Aorta (tissue), 5 donors: ENCODE measurements at regions not wholly inside any gene's neighbourhood (a gene's known extent, or its start where the extent isn't known, plus 50 kb on each side); places are given as distances from the start of the nearest gene placed in this dataset.

Experiments
- ATAC-seq: fragments of 200-7000 bp; cut with Tn5 transposase; one replicate; pipeline ENCODE4 v1.9.1; 2022; ENCODE audit warnings: moderate library complexity; ENCODE audit not compliant: low FRiP score
- DNase-seq, 2 donors: peaks; one replicate each; pipeline ENCODE4 v3.0.0-alpha.2; 2020
- H3K27ac ChIP-seq, 2 donors: one replicate each; pipeline ENCODE4 v1.5.1; 2013; ENCODE audit warnings: low read length in 2 of 2, mild to moderate bottlenecking in 2 of 2, moderate library complexity in 2 of 2, control low read depth in 1 of 2, inconsistent platforms in 1 of 2, low read depth in 1 of 2
- H3K27me3 ChIP-seq, 2 donors: one replicate each; pipeline ENCODE4 v1.6.1; 2013; ENCODE audit warnings: control low read depth in 1 of 2, low read length in 1 of 2, mild to moderate bottlenecking in 1 of 2, moderate library complexity in 1 of 2; ENCODE audit not compliant: insufficient read depth in 2 of 2, control insufficient read depth in 1 of 2
- H3K36me3 ChIP-seq, 2 donors: one replicate each; pipeline ENCODE4 v1.6.1; 2013; ENCODE audit warnings: control low read depth in 1 of 2, low read length in 1 of 2, mild to moderate bottlenecking in 1 of 2; ENCODE audit not compliant: insufficient read depth in 2 of 2, control insufficient read depth in 1 of 2
- H3K4me1 ChIP-seq, 2 donors: one replicate each; pipeline ENCODE4 v1.6.1; 2013; ENCODE audit warnings: low read length in 2 of 2, control low read depth in 1 of 2, mild to moderate bottlenecking in 1 of 2, moderate library complexity in 1 of 2; ENCODE audit not compliant: insufficient read depth in 2 of 2, control insufficient read depth in 1 of 2
- H3K4me3 ChIP-seq, 2 donors: one replicate each; pipeline ENCODE4 v1.5.1; 2013; ENCODE audit warnings: low read length in 2 of 2, control low read depth in 1 of 2, mild to moderate bottlenecking in 1 of 2
- H3K9me3 ChIP-seq: one replicate; pipeline ENCODE4 v1.6.1; 2013; ENCODE audit warnings: mild to moderate bottlenecking, low read length; ENCODE audit not compliant: control insufficient read depth
- WGBS, 2 donors: extraction: QIAGEN DNeasy Blood & Tissue Kit; methylation state at CpG; one replicate each; pipeline ENCODE4 v1.1.7; 2013; 5-methylcytosine and 5-hydroxymethylcytosine counted together
- intact Hi-C, 2 donors: fragments of 100-400 bp; cut with DNase I; formaldehyde crosslinking; loops; one replicate each; pipeline versions ENCODE4 v1.14.2 to v1.15.0; 2022
- donor health status: healthy with polysubstance abuse.
- donor health status: Bipolar disorder and iron deficiency.
- donor health status: DM: no; HTN: no; CAD: no.
- donor health status: DM: no; HTN: no; CAD: no.
- donor health status: DM: yes; HTN: yes; CAD: no.

GRCh38 chr13:73190477-73190876 is 131.7 kb downstream of the KLF5 start:
- Histone ChIP-seq H3K27ac (no peak overlapping the region), H3K9me3 (no peaks in the 10 kb centered on the region), H3K27me3 (no peaks in the 10 kb centered on the region), H3K4me1 (no peaks in the 10 kb centered on the region), H3K36me3 (no peaks in the 10 kb centered on the region), H3K4me3 (no peak overlapping the region)
- DNase-seq (no peak), ATAC-seq (no peak)
- 49 to 51% methylated on average over 5 of the region's 5 CpGs for WGBS, 2 donors
- intact Hi-C loops, result no loop called here

- H3K27ac ChIP-seq, result no peak overlapping the region
- ATAC-seq (no peak), DNase-seq (no peak)
- 38 to 45% methylated on average over 8 of the region's 8 CpGs for WGBS, 2 donors
- H3K4me3 ChIP-seq, result no peak overlapping the region
- no peaks in the 10 kb centered on the region for H3K9me3 ChIP-seq
- intact Hi-C loops, result no loop called here
- H3K27me3 ChIP-seq, result no peaks in the 10 kb centered on the region
- no peaks in the 10 kb centered on the region for H3K36me3 ChIP-seq
- no peaks in the 10 kb centered on the region for H3K4me1 ChIP-seq
Observed at GRCh38 chr13:73189776-73190175, 131.0 kb downstream of the KLF5 start.

GRCh38 chr13:73189362-73189761 is 130.6 kb downstream of the KLF5 start:
- WGBS, 2 donors, result 55 to 58% methylated on average over 2 of the region's 2 CpGs
- Histone ChIP-seq H3K36me3 (no peaks in the 10 kb centered on the region), H3K27ac (no peak overlapping the region), H3K4me3 (no peak overlapping the region), H3K4me1 (no peaks in the 10 kb centered on the region), H3K27me3 (no peaks in the 10 kb centered on the region), H3K9me3 (no peaks in the 10 kb centered on the region)
- DNase-seq (no peak), ATAC-seq (no peak)
- intact Hi-C loops, result no loop called here

GRCh38 chr13:73187106-73187505 is 128.3 kb downstream of the KLF5 start:
- no peaks in the 10 kb centered on the region for H3K4me1 ChIP-seq
- H3K27me3 ChIP-seq, result no peaks in the 10 kb centered on the region
- H3K4me3 ChIP-seq, result no peak overlapping the region
- no peak overlapping the region for H3K27ac ChIP-seq
- ATAC-seq, result no peak
- no peaks in the 10 kb centered on the region for H3K9me3 ChIP-seq
- no peak for DNase-seq
- no peaks in the 10 kb centered on the region for H3K36me3 ChIP-seq
- 94 to 97% methylated on average over 4 of the region's 4 CpGs for WGBS, 2 donors
- intact Hi-C loops, result no loop called here

- WGBS, 2 donors, result 80 to 83% methylated on average over 6 of the region's 6 CpGs
- H3K9me3 ChIP-seq, result no peaks in the 10 kb centered on the region
- H3K4me3 ChIP-seq, result no peak overlapping the region
- no peaks in the 10 kb centered on the region for H3K4me1 ChIP-seq
- DNase-seq, result no peak
- intact Hi-C loops, result no loop called here
- H3K27me3 ChIP-seq, result no peaks in the 10 kb centered on the region
- no peaks in the 10 kb centered on the region for H3K36me3 ChIP-seq
- no peak for ATAC-seq
- H3K27ac ChIP-seq, result no peak overlapping the region
Observed at GRCh38 chr13:73179650-73180274, 121.0 kb downstream of the KLF5 start.

- intact Hi-C loops, result no loop called here
- Histone ChIP-seq H3K27me3 (no peaks in the 10 kb centered on the region), H3K9me3 (no peaks in the 10 kb centered on the region), H3K4me3 (no peak overlapping the region), H3K4me1 (no peaks in the 10 kb centered on the region), H3K27ac (no peak overlapping the region), H3K36me3 (no peaks in the 10 kb centered on the region)
- no peak for DNase-seq
- 89 to 91% methylated on average over 3 of the region's 3 CpGs for WGBS, 2 donors
- ATAC-seq, result no peak
Observed at GRCh38 chr13:73177916-73178565, 119.2 kb downstream of the KLF5 start.

GRCh38 chr13:73177017-73177416 is 118.2 kb downstream of the KLF5 start:
- intact Hi-C loops, result no loop called here
- H3K4me1 ChIP-seq, result no peaks in the 10 kb centered on the region
- 25 to 44% methylated on average over 1 of the region's 1 CpG for WGBS, 2 donors
- ATAC-seq, result no peak
- H3K36me3 ChIP-seq, result no peaks in the 10 kb centered on the region
- H3K9me3 ChIP-seq, result no peaks in the 10 kb centered on the region
- DNase-seq, result no peak
- H3K4me3 ChIP-seq, result no peak overlapping the region
- no peak overlapping the region for H3K27ac ChIP-seq
- H3K27me3 ChIP-seq, result no peaks in the 10 kb centered on the region

GRCh38 chr13:73174521-73175010 is 115.8 kb downstream of the KLF5 start:
- H3K27ac ChIP-seq, result no peak overlapping the region
- no peak for DNase-seq
- H3K36me3 ChIP-seq, result no peaks in the 10 kb centered on the region
- H3K27me3 ChIP-seq, result no peaks in the 10 kb centered on the region
- H3K4me3 ChIP-seq, result no peak overlapping the region
- ATAC-seq, result no peak
- intact Hi-C loops, result no loop called here
- no peaks in the 10 kb centered on the region for H3K9me3 ChIP-seq
- H3K4me1 ChIP-seq, result no peaks in the 10 kb centered on the region

GRCh38 chr13:73173279-73173811 is 114.5 kb downstream of the KLF5 start:
- H3K27me3 ChIP-seq, result no peaks in the 10 kb centered on the region
- no peak overlapping the region for H3K27ac ChIP-seq
- DNase-seq, result no peak
- H3K36me3 ChIP-seq, result no peaks in the 10 kb centered on the region
- H3K9me3 ChIP-seq, result no peaks in the 10 kb centered on the region
- intact Hi-C loops, result no loop called here
- no peaks in the 10 kb centered on the region for H3K4me1 ChIP-seq
- WGBS, 2 donors, result 93 to 95% methylated on average over 3 of the region's 3 CpGs
- no peak for ATAC-seq
- H3K4me3 ChIP-seq, result no peak overlapping the region
